ENCODE measurements at regions not wholly inside any gene's neighbourhood (a gene's known extent, or its start where the extent isn't known, plus 50 kb on each side); places are given as distances from the start of the nearest gene placed in this dataset.

- DNase-seq (ENCODE audit: low spot score): no peak
- intact Hi-C loops (cut with DNase I): no loop called here
- Histone ChIP-seq H3K4me1 (replicated peaks) (no peaks in the 10 kb centered on the region), H3K36me3 (no peaks in the 10 kb centered on the region), H3K4me3 (no peak overlapping the region), H3K27me3 (replicated peaks; ENCODE audit: insufficient read depth) (no peaks in the 10 kb centered on the region), H3K27ac (no peak overlapping the region), H3K9me3 (no peaks in the 10 kb centered on the region)
- no peak for TF ChIP-seq POLR2AphosphoS5 (IDR thresholded peaks at IDR 0.05)
- TF ChIP-seq CTCF (IDR thresholded peaks at IDR 0.05): no peak
- no peak for TF ChIP-seq POLR2A (IDR thresholded peaks at IDR 0.05)
- 19% methylated on average over 6 of the region's 6 CpGs for WGBS
Measured at GRCh38 chr3:59450946-59451763, 401.3 kb upstream of the CFAP20DC start.

- Histone ChIP-seq H3K27ac (no peak overlapping the region), H3K4me1 (replicated peaks) (no peaks in the 10 kb centered on the region), H3K9me3 (no peaks in the 10 kb centered on the region), H3K27me3 (replicated peaks; ENCODE audit: insufficient read depth) (no peaks in the 10 kb centered on the region), H3K36me3 (no peaks in the 10 kb centered on the region), H3K4me3 (no peak overlapping the region)
- intact Hi-C loops (cut with DNase I): no loop called here
- TF ChIP-seq CTCF (IDR thresholded peaks at IDR 0.05) (no peak), POLR2AphosphoS5 (IDR thresholded peaks at IDR 0.05) (no peak), POLR2A (IDR thresholded peaks at IDR 0.05) (no peak)
- DNase-seq (ENCODE audit: low spot score): no peak
- 91% methylated on average over 5 of the region's 5 CpGs for WGBS
Measured at GRCh38 chr3:59450437-59450836, 400.6 kb upstream of the CFAP20DC start.

- H3K27ac ChIP-seq: no peak overlapping the region
- no peaks in the 10 kb centered on the region for H3K36me3 ChIP-seq
- no peaks in the 10 kb centered on the region for H3K4me1 ChIP-seq (replicated peaks)
- no peaks in the 10 kb centered on the region for H3K9me3 ChIP-seq
- TF ChIP-seq CTCF (IDR thresholded peaks at IDR 0.05): no peak
- no peak for TF ChIP-seq POLR2AphosphoS5 (IDR thresholded peaks at IDR 0.05)
- no peak for TF ChIP-seq POLR2A (IDR thresholded peaks at IDR 0.05)
- H3K4me3 ChIP-seq: no peak overlapping the region
- H3K27me3 ChIP-seq (replicated peaks; ENCODE audit: insufficient read depth): no peaks in the 10 kb centered on the region
- WGBS: 73% methylated on average over 6 of the region's 6 CpGs
- intact Hi-C loops (cut with DNase I): no loop called here
- DNase-seq (ENCODE audit: low spot score): no peak
Measured at GRCh38 chr3:59446775-59447465, 397.1 kb upstream of the CFAP20DC start.

- Histone ChIP-seq H3K36me3 (no peaks in the 10 kb centered on the region), H3K27me3 (replicated peaks; ENCODE audit: insufficient read depth) (no peaks in the 10 kb centered on the region), H3K9me3 (no peaks in the 10 kb centered on the region), H3K4me1 (replicated peaks) (no peaks in the 10 kb centered on the region), H3K4me3 (no peak overlapping the region), H3K27ac (no peak overlapping the region)
- TF ChIP-seq POLR2AphosphoS5 (IDR thresholded peaks at IDR 0.05) (no peak), POLR2A (IDR thresholded peaks at IDR 0.05) (no peak), CTCF (IDR thresholded peaks at IDR 0.05) (no peak)
- WGBS: 74% methylated on average over 2 of the region's 2 CpGs
- no peak for DNase-seq (ENCODE audit: low spot score)
- intact Hi-C loops (cut with DNase I): no loop called here
Measured at GRCh38 chr3:59444676-59445075, 394.9 kb upstream of the CFAP20DC start.

GRCh38 chr3:59444294-59444671 is 394.5 kb upstream of the CFAP20DC start:
- intact Hi-C loops (cut with DNase I): no loop called here
- H3K27me3 ChIP-seq (replicated peaks; ENCODE audit: insufficient read depth): no peaks in the 10 kb centered on the region
- DNase-seq (ENCODE audit: low spot score): no peak
- no peaks in the 10 kb centered on the region for H3K9me3 ChIP-seq
- H3K4me3 ChIP-seq: no peak overlapping the region
- H3K36me3 ChIP-seq: no peaks in the 10 kb centered on the region
- TF ChIP-seq POLR2AphosphoS5 (IDR thresholded peaks at IDR 0.05) (no peak), POLR2A (IDR thresholded peaks at IDR 0.05) (no peak), CTCF (IDR thresholded peaks at IDR 0.05) (no peak)
- WGBS: 53% methylated on average over 1 of the region's 1 CpG
- H3K27ac ChIP-seq: no peak overlapping the region
- H3K4me1 ChIP-seq (replicated peaks): no peaks in the 10 kb centered on the region
